ENCODE measurements at regions not wholly inside any gene's neighbourhood (a gene's known extent, or its start where the extent isn't known, plus 50 kb on each side); places are given as distances from the start of the nearest gene placed in this dataset.

DNA sequence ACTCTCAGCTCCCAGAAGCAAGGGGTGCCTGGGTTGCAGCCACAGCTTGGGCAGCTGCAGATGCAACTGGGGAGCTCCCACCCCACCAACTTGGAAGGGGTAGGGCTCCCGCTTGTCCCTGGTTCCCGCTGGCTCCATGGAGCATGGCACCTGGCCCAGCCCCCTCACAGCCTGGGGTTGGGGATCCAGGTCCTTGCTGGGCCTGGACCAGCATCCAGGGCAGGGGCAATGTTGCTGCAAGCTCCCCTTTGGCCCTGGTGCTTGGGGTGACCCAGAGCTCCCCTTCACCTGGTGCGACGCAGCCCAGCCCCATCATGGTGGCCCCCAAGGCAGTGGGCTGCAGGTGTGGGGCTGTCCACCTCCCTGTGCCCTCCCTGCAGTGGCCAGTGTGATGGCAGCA is 99.6 kb upstream of the FRMD4B start:
- TF ChIP-seq, protein P1, sequence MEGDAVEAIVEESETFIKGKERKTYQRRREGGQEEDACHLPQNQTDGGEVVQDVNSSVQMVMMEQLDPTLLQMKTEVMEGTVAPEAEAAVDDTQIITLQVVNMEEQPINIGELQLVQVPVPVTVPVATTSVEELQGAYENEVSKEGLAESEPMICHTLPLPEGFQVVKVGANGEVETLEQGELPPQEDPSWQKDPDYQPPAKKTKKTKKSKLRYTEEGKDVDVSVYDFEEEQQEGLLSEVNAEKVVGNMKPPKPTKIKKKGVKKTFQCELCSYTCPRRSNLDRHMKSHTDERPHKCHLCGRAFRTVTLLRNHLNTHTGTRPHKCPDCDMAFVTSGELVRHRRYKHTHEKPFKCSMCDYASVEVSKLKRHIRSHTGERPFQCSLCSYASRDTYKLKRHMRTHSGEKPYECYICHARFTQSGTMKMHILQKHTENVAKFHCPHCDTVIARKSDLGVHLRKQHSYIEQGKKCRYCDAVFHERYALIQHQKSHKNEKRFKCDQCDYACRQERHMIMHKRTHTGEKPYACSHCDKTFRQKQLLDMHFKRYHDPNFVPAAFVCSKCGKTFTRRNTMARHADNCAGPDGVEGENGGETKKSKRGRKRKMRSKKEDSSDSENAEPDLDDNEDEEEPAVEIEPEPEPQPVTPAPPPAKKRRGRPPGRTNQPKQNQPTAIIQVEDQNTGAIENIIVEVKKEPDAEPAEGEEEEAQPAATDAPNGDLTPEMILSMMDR (IDR thresholded peaks at IDR 0.05), result no peak
- TF ChIP-seq EP300 (IDR thresholded peaks at IDR 0.05; ENCODE audit: low read depth), result no peak
- TF ChIP-seq POLR2AphosphoS5 (IDR thresholded peaks at IDR 0.05), result no peak

All from transverse colon (tissue), 4 donors.